GM18867 (cell line): ENCODE measurements at regions not wholly inside any gene's neighbourhood (a gene's known extent, or its start where the extent isn't known, plus 50 kb on each side); places are given as distances from the start of the nearest gene placed in this dataset.

Source experiments
- ATAC-seq: cut with Tn5 transposase; IDR thresholded peaks from one replicate; pipeline ENCODE4 v1.9.1; 2021; ENCODE audit warnings: mild to moderate bottlenecking, moderate library complexity; ENCODE audit not compliant: unreplicated experiment

- ATAC-seq, result no peak
Observed at GRCh38 chr22:47848184-47848920, 1085.9 kb downstream of the TBC1D22A start.

GRCh38 chr22:47847131-47847890 is 1084.9 kb downstream of the TBC1D22A start:
- ATAC-seq, result no peak

GRCh38 chr22:47846206-47846605 is 1083.8 kb downstream of the TBC1D22A start:
- ATAC-seq, result no peak

DNA sequence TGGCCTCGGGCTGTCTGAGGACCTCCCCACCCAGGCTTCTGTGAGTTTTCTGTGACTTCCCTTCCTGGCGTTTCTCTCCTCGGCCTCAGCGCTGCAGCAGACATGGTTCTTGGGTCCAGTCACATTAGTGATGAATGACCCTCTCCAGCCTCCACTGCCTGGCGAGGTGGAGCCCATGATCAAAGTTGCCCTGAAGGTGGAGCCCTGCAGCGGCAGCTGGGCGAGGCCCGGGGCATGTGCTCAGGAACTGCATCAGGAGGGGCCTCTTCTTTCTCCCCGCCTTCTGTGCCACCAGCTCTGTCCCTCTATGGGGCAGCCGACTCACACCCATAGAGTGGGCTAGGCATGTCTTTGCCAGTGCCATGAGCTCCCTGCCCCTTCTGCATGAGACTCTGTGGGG is 1079.7 kb downstream of the TBC1D22A start:
- ATAC-seq, result no peak

GRCh38 chr22:47841156-47841555 is 1078.7 kb downstream of the TBC1D22A start:
- ATAC-seq, result no peak

DNA sequence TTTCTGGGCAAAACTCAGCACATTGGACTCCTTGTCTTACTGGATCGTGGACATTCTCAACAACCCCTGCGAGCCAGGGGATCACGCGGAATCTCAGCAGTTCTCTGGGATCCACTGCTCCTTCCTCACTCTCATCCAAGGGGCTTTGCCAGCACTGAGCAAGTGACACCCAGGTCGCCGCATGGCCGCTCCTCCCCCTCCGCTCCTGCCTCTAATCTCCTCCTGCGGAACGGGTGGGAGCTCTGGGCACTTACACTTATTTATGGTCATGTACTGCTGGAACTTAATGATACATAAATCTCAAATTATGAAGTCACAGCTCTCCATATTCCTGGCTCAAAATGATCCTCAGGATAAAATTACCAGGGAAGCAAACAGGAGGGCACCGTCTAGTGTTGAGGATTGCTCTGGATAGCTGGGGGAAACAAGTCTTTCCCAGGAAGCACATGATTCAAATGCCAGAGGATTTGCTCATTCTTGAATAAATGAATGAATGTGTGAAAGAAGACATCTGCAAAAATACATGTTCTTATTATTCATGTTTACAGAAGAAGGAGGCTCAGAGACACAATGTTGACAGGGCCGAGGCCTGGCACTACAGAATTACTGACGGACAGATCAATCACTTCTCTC is 1077.3 kb downstream of the TBC1D22A start:
- no peak for ATAC-seq

DNA sequence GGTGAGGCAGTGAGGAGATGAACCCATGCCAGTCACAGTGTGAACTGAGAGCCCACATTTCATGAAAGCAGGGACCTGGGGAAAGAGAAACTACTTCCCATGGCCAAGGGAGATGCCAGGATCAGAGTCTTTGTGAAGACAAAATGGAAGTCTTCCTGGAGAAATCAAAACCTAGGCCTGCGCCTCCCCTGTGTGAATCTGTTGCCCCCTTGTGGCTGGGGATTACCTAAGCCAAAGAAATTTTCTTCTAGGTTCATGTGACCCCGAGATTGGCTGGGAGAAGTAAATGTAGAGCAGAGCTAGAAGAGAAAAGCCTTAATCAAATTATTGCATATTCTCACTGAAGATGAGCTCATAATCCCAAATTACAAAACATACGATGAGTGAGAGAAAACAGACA is 1075.3 kb downstream of the TBC1D22A start:
- no peak for ATAC-seq

DNA sequence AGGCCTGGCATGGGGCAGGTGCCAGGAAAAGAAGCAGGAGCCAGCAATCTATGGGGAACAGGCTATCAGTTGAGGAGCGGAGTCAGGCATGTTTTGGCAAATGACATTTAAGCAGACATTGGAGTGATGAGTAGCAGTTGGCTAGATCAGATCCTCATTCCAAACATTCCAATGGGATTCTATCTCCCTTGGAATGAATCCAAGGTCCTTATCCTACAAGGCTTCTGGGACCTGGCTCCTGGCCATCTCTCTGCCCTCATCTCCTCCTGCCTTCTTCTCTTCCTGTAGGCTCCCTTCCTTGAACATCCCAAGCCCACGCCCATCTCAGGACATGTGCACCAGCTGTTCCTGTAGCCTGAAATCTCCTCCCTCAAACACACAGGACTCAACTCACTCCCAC is 1074.5 kb downstream of the TBC1D22A start:
- ATAC-seq, result no peak

GRCh38 chr22:47835726-47836125 is 1073.3 kb downstream of the TBC1D22A start:
- ATAC-seq, result no peak

DNA sequence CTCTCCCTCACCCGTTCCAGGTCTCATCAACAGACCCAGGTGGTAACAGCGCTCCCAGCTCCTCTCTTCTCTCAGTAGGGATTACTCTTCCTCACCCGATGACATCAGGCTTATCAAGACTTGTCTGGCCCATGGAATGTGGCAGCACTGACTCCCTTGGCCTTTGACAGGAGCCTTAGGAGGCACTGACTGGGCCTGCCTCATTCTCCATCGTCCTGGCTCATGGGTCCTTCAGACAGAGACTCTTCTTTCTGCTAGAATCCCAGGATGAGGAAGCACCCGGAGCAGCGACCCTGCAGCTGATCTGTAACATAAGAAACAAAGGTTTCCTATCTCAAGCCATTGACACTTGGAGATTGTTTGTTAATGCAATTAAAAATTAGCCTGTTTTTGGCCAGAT is 1063.6 kb downstream of the TBC1D22A start:
- ATAC-seq, result no peak

- ATAC-seq, result no peak
Observed at GRCh38 chr22:47822422-47822821, 1060.0 kb downstream of the TBC1D22A start.

DNA sequence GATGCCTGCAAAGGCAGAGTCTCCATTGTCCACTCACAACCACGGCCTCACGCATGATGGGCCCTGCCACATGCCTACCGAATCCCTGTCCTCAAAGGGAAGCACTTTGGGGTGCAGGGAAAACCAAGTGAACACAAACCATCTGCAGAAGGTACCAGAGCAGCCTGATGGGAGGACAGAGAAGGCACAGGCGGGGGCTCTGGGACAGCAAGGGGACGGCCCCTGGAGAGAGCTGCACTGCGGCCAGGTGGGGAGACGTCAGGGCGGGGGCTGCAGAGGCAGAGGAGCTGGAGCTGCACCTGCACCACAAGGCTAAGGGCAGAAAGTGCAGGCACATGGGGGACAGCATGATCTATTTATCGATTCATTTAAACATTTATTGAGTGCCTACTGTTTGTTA is 1056.0 kb downstream of the TBC1D22A start:
- ATAC-seq, result no peak

DNA sequence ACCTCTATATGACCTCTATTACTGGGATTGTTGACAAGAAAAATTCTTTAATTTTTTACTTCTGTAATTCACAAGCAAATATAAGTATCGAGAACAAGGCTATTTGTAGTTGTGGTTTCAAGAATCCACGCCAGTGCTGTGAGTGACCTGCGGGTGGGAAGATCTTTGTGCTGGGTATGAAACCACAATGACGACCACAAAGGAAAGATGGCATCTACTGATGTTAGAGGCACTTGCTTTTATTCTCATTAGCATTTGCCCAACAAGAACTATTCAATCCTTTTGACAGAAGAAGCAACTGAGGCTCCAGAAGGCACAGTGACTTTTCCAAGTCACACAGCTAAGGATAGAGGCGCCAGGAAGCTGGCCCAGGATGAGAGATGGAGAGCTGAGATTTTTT is 1054.9 kb downstream of the TBC1D22A start:
- no peak for ATAC-seq

DNA sequence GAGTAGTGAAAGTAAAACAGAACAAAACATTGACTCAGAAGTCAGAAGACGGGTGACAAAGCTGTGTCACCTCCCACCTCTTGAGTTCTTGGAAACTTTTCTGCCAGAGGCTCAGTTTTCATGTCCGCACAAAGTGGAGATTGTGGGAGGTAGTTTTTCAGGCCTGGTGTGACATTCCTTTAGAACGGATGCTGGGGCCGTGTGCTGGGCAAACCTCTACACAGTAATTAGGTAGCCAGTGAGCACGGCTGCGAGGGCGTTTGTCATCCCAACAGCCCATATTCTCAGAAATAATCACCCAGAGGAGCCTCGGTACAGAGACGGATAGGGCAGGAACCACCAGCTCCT is 1054.4 kb downstream of the TBC1D22A start:
- no peak for ATAC-seq

GRCh38 chr22:47816121-47816862 is 1053.8 kb downstream of the TBC1D22A start:
- ATAC-seq, result no peak

- no peak for ATAC-seq
Observed at GRCh38 chr22:47814474-47814873, 1052.0 kb downstream of the TBC1D22A start.

DNA sequence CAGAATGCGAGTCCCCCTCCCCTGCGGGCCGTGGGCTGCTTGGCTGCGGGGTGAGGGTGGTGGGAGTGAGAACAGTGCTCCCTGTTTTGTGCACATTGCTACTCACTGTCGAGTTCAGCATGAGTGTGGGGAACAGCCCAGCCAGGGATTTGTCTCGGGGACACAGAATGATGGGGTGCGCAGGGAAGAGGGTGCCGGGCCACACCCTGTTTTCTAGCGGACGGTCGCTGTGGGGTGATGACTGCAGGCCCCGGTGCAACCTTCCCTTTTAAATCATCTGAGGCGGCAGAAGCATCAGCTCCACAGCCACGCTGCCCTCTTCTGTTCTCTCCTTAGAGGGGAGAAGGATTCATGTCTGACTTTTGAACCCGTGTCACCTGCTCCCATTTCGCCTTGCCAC is 1051.2 kb downstream of the TBC1D22A start:
- ATAC-seq, result no peak

- no peak for ATAC-seq
Observed at GRCh38 chr22:47811971-47812370, 1049.5 kb downstream of the TBC1D22A start.

DNA sequence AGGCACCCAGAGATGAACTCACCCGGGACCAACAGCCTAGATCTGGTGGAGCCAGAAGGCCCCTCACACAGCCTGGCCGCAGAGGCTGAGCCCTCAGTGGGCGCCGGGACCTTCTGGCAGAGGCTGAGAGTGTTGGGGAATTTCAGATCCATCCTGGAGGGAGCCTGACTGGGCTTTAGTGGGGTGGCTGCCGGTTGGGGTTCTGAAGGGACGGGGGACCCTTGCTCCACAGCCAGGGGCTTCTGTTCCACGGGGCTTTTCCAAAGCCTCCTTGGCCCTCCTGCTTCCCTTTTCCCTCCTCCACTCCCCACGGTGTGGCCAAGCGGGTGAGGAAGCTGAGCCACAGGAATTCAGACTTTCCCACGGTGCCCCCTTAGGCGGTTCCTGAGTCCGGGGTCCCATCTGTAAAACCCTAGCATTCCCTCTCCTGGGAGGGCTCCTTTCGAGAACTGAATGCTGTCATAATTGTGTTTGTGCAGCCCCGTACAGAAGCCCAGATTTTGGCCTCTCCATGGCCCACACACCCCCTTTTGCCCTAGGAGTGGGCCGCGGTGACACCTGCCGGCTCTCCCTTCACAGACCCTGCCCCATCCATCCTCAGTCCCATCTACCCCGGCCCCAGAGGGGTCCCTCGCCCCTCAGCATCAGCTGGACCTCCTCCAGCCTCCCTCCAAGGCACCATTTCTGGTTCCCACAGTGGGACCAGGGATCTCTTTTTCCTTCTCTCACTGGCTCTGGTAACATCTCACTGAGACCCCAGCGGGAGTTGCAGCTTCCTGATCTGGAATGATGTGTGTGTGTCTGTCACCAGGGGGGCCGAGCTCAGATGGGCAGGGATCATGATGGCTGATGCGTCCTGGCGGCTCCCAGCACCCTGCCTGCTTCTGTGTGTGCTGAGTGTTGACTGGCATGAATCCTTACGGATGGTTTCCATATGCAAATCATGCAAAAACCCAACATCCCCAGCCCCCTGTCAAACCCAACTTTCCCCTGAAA is 1048.4 kb downstream of the TBC1D22A start:
- no peak for ATAC-seq
